ENCODE measurements at regions not wholly inside any gene's neighbourhood (a gene's known extent, or its start where the extent isn't known, plus 50 kb on each side); places are given as distances from the start of the nearest gene placed in this dataset.

GRCh38 chr3:116834816-116835215, 125.2 kb downstream of the TUSC7 start:
- TF ChIP-seq CTCF (IDR thresholded peaks at IDR 0.05) (no peak), POLR2A (IDR thresholded peaks at IDR 0.05) (no peak)

All from lower leg skin (tissue), 3 donors.